ENCODE measurements at regions not wholly inside any gene's neighbourhood (a gene's known extent, or its start where the extent isn't known, plus 50 kb on each side); places are given as distances from the start of the nearest gene placed in this dataset.
"Not testable (repeated sequence)": the region's sequence is repeated elsewhere in the genome, so short reads cannot be mapped to it uniquely, and the experiment has no call there.

- no peak for DNase-seq
Observed at GRCh38 chr3:82137861-82138260, 376.4 kb upstream of the GBE1 start.

GRCh38 chr3:82137050-82137449, 375.6 kb upstream of the GBE1 start:
- DNase-seq = no peak

- DNase-seq = peak; percentile 23
Observed at GRCh38 chr3:82133070-82133606, 371.7 kb upstream of the GBE1 start.

- DNase-seq = no peak
Observed at GRCh38 chr3:82132210-82133069, 371.0 kb upstream of the GBE1 start.

DNA sequence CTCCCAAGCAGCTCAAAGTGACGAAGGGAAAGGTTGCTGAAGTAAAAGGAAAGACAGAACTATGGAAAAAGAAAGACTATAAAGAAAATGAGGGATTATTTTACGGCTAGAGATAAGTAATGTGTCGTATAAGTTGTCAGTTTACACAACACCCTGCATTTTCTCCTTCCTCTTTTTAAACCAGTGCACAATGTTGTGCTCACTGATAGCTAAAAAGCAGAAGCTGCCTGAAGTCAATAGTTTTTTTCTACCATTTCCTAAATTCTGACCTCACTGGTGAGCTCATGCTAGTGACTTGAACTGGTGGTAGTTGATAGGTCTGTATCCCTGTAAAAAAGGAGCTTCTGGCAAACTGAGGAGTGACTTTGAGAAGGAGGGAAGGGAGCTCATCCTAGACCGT, 368.6 kb upstream of the GBE1 start:
- peak; percentile 18 for DNase-seq

DNA sequence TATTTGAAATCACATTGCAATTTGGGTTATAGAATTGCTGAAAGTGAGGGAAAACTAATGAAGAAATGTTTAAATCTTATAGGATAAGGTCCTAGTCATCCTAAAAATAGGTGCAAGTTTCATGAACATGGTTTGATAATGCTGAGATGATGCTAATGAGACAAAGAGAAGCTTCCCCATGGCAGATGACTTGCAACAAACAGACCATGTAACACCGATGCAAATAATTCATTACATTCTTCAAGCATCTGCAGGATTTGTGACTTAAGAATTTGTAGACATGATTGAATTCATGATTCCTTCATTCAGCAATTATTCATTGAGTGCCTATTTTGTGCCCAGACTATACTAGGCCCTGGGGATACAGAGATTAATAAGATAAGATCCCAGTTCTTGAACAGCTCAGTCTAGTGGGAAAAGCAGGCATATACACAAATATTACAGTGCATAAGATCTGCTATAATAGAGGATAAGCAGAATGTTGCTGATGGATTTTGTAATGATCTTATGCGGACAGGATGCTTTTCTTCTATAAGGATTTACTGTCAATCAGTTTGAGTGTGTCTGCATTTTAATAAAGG, 367.9 kb upstream of the GBE1 start:
- no peak for DNase-seq

GRCh38 chr3:82128271-82128670, 366.8 kb upstream of the GBE1 start:
- no peak for DNase-seq

- no peak for DNase-seq
Observed at GRCh38 chr3:82122554-82123345, 361.3 kb upstream of the GBE1 start.

- DNase-seq = no peak
Observed at GRCh38 chr3:82114589-82114988, 353.1 kb upstream of the GBE1 start.

GRCh38 chr3:82110721-82111120, 349.3 kb upstream of the GBE1 start:
- DNase-seq = not testable (repeated sequence)

GRCh38 chr3:82103241-82103640, 341.8 kb upstream of the GBE1 start:
- no peak for DNase-seq

GRCh38 chr3:82100378-82100777, 338.9 kb upstream of the GBE1 start:
- DNase-seq = no peak

DNA sequence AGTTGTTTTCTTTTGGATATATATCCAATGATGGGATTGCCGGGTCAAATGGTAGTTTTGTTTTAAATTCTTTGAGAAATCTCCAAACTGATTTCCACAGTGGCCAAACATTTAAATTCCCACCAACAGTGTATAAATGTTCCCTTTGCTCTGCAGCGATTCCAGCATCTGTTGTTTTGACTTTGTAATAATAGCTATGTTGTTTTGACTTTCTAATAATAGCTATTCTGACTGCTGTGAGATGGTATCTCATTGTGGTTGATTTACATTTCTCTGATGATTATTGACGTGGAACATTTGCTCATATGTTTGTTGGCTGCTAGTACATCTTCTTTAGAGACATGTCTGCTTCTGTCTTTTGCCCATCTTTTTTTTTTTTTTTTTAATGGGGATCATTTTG, 332.2 kb upstream of the GBE1 start:
- DNase-seq = no peak

DNA sequence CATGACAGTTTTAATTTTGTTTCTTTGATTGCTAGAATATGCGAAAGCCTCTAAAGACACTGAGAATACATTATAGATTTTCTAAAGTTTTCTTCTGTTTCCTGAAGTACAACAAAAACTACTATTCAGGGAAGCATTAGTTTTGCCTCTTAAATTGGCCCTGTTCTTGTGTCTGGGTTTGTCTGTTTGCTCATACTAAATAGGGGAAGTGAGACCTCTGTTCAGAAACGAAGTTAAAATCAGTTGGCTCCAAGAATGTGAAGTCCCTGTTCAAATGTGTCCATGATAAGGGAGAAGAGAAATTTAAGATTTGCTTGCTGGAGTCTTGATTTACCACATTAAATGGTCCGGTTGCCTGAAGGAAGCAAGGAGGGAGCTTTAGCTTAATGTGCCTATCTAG, 327.3 kb upstream of the GBE1 start:
- DNase-seq = no peak

DNA sequence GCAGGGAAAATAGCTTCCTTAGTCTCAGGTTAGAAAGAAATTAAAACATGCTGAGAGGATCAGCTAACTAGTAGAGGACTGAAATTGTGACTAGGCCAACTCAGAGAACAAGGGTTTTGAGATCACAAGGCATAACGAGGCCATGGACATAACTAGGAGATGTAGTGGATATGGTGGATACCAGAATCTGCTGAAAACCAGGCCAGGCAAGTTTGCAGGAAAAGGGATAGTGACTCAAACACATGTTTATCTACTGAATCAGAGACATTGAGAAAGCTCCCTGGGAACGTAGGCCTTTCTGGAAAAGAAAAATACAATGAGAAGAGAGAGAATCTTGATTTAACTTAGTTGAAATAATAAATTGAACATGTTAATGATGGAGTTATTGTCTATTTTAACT, 326.5 kb upstream of the GBE1 start:
- DNase-seq = no peak

- DNase-seq = no peak
Observed at GRCh38 chr3:82085851-82086475, 324.5 kb upstream of the GBE1 start.

DNA sequence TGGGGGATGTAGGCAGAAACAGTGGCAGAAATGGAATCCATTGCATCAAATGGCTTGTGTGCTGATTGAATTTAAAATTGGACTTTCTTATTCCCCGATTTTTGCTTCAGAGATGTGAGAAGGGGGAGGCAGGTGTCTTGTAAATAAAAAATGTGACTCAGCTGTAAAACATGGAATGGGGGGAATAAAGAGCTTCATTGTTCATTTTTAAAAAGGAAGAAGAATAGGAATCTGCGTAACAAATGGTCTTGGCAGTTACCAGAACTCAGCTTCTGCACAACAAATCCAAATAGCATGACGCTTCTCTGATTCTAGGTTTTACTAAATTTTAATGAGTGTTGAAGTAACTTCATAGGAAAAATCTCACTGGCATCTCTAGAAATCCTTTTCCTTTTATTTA, 323.9 kb upstream of the GBE1 start:
- DNase-seq = no peak

- no peak for DNase-seq
Observed at GRCh38 chr3:82084824-82085223, 323.4 kb upstream of the GBE1 start.

GRCh38 chr3:82082796-82083195, 321.4 kb upstream of the GBE1 start:
- DNase-seq = no peak

DNA sequence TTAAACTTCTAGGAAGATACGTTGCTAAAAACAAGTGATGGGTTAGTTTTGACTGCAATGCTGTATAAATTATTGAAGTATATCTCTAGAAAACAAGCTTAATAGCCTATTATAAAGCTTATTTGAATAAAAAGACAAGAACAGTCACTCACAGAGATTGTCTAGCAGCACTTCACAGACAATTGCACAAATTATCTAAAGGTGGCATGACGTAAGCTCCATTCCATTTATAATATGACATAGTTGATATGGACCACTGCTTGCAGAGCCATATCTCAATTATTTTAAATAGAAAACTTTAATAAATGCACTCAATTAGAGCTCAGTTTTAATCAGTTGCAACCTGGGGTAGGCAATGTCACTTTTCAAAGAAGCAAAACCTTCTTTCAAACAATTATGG, 319.9 kb upstream of the GBE1 start:
- DNase-seq = no peak

DNA sequence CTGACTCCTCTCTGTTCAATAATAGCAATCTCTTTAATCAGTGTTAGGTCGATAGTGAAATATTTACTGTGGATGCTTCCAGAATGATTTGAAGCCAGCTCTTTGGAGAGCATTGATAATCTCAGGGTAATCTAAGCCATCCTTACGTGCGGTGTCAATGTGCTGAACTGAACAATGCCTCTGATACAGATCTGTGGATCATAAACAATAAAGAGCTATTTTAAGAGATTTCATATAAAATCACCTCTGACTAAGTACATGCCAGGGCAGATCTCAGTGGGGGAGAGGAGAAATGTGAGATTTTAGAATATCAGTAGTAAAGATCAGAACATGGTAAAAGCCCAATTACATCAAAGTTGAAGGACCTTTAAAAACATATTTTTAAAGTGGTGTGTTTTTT, 319.3 kb upstream of the GBE1 start:
- no peak for DNase-seq

GRCh38 chr3:82080261-82080660, 318.8 kb upstream of the GBE1 start:
- DNase-seq = no peak

GRCh38 chr3:82079335-82079890, 318.0 kb upstream of the GBE1 start:
- no peak for DNase-seq

All from CD4-positive, alpha-beta T cell treated with Interleukin-15 for 1 hour (primary cell).